Activated CD8-positive, alpha-beta memory T cell treated with anti-CD3 and anti-CD28 coated beads for 48 hours (primary cell): ENCODE measurements at regions not wholly inside any gene's neighbourhood (a gene's known extent, or its start where the extent isn't known, plus 50 kb on each side); places are given as distances from the start of the nearest gene placed in this dataset.

Experiments used
- DNase-seq, 3 experiments: peaks; one replicate each; pipeline ENCODE4 v3.0.0-alpha.2; 2020; ENCODE audit warnings: low read depth in 2 of 3, low spot score in 2 of 3

- DNase-seq: no peak
These were observed 134.5 kb downstream of the URB2 start for GRCh38 chr1:229760478-229760996.

DNA sequence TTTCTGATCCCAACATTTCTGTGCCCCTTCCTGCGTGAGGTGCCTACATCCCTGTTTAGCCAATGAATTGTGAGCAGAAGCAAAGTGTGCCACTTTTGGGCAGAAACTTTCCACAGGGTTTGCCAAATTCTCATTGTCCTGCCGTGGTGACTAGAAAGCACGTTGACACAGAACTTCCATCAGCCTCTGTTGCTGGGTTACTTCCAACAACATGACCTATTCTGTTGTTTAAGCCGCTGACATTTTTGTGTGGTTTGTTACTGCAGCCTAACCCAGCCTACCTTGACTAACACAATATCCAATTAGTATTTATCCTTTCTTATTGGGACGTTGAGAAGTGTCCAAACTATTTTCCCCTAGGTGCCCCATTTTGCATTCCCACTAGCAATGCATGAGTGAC is 136.8 kb downstream of the URB2 start:
- no peak for DNase-seq

GRCh38 chr1:229768232-229768631 is 142.2 kb downstream of the URB2 start:
- no peak for DNase-seq

DNA sequence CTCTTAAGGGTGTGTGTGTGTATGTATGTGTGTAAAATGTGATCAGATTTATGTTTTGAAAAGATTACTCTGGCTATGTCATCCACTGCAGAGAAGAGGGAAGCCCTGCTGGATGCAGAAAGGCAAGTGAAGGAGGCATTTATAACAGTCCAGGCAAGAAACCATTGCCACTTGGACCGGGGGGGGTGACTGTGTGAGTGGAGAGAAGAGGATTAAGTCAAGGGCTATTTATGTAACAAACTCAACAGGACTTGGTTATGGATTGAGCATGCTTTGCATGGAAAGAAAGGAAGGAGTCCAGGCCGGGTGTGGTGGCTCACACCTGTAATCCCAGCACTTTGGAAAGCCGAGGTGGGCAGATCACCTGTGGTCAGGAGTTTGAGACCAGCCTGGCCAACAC is 143.0 kb downstream of the URB2 start:
- no peak for DNase-seq

DNA sequence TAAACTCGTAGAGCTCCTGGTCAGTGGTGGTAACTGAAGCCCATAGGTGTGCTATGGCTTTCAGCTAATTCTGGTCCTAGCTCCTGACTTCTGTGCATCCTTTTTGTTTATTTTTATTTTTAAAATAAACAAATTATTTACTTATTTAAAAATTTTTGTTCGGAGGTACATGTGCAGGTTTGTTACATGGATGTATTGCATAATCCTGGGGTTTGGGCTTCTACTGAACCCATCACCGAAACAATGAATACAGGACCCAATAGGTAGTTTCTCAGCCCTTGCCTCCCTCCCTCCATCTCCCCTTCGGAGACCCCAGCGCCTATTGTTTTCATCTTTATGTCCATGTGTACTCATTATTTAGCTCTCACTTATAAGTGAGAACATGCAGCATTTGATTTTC is 143.8 kb downstream of the URB2 start:
- no peak for DNase-seq

DNA sequence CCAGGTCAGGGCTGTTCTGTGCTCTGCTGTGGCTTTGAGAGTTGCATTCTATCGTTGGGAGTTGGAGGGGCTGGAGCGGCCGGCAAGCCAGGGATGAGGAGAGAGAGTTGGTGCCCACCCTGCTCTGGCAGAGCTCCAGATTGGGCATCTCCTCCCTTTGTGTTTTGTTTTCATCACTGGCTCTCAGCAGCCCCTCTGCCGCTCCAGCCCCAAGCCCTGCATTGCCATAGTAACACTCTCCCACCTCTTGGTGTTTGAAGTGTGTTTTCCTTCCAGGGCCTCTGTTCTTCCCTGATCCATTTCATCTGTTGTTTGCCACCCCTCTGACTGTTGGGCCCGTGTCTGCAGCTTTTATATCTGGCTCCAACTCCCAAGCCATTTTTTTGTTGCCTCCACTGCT is 152.7 kb downstream of the URB2 start:
- DNase-seq: no peak

GRCh38 chr1:229781453-229781852 is 155.4 kb downstream of the URB2 start:
- DNase-seq: no peak

DNA sequence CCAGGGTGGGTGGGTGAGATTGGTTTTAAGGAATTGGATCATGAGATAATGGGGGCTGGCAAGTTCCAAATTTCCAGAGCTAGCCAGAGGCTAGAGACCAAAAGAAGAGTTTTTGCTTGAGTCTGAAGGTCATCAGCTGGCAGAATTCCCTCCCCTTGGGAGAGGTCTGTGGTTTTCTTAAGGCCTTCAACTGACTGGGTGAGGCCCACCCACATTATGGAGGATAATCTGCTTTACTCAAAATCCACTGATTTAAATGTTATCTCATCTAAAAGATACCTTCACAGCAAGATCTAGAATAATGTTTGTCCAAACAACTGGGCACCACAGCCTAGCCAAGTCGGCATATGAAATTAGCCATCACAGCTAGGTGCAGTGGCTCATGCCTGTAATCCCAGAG is 156.4 kb downstream of the URB2 start:
- DNase-seq: no peak

- no peak for DNase-seq
These were observed 158.8 kb downstream of the URB2 start for GRCh38 chr1:229784834-229785233.

DNA sequence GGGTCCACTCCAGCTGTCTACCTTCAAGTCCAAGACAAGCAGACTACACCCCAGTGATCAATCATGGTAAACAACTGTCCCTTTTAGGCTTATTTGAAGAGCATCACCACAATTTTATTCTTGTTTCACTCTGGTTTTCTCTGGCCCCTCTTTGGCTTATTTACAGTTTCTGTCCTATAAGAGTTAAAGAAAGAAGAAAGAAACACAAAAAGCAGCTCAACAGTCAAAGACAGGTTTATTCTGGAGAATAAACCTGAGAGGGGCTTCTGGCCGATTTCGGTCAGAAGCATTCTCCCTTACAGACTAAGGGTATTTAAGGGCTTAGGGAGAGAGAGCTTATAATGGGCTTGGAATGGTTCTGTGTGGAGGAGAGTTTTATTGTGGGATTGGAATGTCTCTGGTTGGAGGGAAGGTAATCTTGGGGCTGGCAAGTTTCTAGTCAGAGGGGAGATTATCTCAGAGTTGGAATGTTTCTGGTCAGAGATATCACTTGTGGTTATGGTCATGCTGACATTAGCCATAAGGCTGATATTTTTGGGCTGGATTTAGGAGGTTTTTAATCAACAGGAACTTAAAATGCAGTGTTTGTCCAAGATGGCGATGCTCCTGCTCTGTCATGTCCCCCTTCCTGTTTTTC is 161.0 kb downstream of the URB2 start:
- DNase-seq: no peak

GRCh38 chr1:229788004-229788403 is 162.0 kb downstream of the URB2 start:
- DNase-seq: no peak

- DNase-seq: no peak
These were observed 166.2 kb downstream of the URB2 start for GRCh38 chr1:229792012-229792975.

DNA sequence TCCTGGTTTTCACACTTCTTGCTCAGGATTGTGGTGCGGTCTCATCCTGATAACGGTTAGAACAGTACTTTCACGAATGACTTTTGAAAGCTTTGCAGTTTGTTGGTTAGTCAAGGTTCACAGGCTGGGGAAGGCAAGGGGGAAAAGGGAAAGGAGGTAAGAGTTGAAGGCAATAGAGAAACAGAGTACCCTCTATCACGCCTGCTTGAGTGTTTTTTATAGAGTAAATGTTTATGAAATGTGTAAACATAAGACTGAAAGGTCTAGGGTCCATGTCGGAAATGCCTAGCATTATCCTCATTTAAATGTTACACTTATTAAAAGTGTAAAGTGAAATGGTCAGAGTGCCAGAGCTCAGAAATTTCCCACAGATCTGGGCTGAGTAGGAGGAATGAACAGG is 167.4 kb downstream of the URB2 start:
- DNase-seq: no peak

GRCh38 chr1:229798558-229798957 is 172.5 kb downstream of the URB2 start:
- DNase-seq: no peak

DNA sequence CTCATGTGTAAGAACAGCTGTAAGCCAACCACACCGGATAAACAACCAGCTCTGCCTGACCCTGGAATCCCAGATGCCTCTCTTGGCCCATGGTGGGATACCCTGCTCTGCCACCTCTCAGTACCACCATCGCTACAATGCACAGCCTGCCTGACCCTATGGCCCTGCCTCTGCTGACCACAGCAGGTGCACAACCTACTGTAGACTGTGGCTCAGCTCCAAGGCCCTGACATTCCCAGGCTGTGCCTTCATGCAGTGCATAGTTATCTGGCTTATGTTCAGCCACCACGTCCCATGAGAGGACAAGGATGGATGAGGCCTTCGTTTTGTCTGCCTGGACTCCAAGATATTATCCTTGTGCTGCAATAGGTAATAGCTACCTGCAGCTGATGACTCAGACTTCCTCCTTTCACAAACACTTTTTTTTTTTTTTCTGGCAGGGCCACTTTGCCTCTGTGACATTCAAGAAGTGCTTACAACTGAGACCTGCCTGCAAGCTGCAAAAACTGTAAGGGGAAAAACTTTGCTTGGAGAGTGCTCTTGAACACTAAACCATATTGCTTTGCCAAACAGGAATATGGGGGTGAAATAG is 177.7 kb downstream of the URB2 start:
- no peak for DNase-seq

DNA sequence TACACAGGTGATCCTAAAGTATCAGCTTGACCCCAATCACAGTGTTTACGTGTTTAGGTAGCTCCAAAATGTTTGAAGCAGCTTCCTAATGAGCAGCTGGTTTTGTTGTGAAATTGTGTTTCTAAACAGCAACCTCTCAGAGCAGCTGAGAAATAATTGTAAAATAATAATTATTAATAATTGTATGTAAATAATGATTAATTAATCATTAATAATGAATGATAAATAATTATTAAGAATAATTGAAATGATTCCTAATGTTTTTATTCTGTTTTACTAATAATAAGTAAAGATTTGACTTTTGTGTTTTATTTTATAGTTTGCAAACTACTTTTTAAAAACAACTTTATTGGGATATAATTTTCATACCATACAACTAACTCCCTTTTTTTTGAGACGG is 182.2 kb downstream of the URB2 start:
- DNase-seq: no peak

- no peak for DNase-seq
These were observed 184.1 kb downstream of the URB2 start for GRCh38 chr1:229810140-229810539.

DNA sequence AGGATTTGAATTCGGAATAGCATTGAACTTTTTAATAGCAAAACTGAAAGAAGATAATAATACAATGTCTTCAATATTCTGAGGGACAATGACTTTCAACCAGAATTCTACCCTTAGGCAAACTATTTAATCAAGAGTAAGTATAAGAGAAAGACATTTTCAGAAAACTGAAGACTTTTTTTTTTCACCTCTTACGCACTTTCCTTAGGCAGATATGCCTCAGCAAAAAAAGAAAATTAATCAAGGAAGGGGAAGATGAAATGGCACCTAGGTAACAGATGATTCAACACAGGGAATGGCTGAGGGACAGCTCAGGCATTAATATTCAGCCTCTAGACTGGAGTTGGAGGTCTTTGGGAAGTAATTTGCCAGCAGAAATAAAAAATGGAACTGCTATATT is 184.9 kb downstream of the URB2 start:
- no peak for DNase-seq

GRCh38 chr1:229812148-229812547 is 186.1 kb downstream of the URB2 start:
- DNase-seq: no peak

GRCh38 chr1:229812693-229813092 is 186.6 kb downstream of the URB2 start:
- no peak for DNase-seq

DNA sequence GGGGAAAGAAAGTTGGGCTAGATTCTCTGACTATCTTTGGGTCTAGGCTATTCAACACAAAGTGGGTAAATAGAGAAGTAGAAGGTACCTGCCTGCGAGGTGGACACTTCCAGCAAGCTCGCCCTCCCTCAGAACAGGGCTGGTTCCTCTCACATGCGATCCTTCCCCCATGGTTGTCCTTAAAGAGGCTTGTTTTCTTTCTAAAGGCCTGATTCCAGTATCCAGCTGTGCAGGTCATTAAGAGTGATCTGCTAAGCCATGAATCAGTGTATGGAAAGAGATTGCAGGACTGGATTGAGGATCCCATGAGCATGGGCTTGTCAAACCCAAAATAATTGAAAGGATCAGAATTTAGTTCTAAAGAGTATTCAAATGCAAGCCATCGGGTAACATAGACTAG is 189.0 kb downstream of the URB2 start:
- no peak for DNase-seq

- DNase-seq: no peak
These were observed 189.9 kb downstream of the URB2 start for GRCh38 chr1:229815961-229816360.
